GM18508 (cell line): ENCODE measurements at regions not wholly inside any gene's neighbourhood (a gene's known extent, or its start where the extent isn't known, plus 50 kb on each side); places are given as distances from the start of the nearest gene placed in this dataset.
"Not testable (repeated sequence)": the region's sequence is repeated elsewhere in the genome, so short reads cannot be mapped to it uniquely, and the experiment has no call there.

ENCODE experiments used
- ATAC-seq: cut with Tn5 transposase; IDR thresholded peaks from one replicate; pipeline ENCODE4 v1.9.1; 2021; ENCODE audit warnings: moderate number of reproducible peaks; ENCODE audit not compliant: insufficient read depth, unreplicated experiment

GRCh38 chr14:53621921-53622320, 334.7 kb downstream of the BMP4 start:
- no peak for ATAC-seq

DNA sequence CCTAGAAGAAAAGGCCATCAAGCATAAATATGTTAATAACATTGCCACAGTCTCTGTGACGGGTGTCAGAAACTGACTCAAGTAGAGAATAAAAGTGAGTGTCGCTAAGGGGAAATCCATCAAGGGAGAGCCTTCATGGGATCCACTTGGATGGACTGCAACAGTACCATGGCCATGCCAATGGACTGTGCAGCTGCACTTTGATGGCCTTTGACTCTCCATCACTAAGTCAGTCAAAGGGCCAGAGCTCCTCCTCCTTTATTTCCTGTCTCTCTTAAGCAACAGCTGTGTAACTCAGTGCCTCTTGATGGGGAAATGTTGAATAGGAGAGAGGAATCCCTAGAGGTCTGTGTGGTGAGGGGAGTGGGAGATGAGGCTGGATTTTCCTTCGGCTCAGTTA, 335.2 kb downstream of the BMP4 start:
- ATAC-seq: no peak

DNA sequence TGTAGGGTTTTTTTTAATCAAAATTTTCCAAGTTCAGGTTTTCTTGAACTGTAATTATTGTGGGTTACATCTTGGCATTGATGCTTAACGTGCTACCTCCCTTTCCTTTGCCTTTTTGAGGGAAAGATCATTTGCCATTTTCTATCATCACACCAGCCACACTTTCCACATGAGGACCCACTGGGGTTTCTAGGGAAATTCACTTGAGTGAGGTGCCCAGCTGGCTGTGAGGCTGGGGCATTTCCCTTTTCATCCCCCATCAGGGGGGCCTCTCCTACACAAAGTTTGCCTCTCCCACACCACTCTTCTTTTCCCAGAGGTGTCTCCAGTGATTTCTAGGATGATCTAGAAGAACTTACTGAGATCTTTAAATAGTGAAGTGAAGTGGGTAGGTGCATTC, 335.7 kb downstream of the BMP4 start:
- no peak for ATAC-seq

GRCh38 chr14:53620317-53620716, 336.3 kb downstream of the BMP4 start:
- no peak for ATAC-seq

- ATAC-seq: no peak
Observed at GRCh38 chr14:53619691-53620231, 336.9 kb downstream of the BMP4 start.

DNA sequence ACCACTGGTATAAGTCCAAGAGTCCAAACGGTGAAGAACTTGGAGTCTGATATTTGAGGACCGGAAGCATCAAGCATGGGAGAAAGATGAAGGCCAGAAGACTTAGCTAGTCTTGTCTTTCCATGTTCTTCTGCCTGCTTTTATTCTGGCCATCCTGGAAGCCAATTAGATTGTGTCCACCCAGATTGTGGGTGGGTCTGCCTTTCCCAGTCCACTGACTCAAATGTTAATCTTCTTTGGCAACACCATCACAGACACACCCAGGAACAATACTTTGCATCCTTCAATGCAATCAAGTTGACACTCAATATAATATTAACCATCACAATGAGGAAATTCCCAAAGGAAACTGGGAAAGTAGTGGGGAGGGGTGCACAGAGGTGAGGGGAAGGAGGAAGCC, 340.1 kb downstream of the BMP4 start:
- ATAC-seq: not testable (repeated sequence)

DNA sequence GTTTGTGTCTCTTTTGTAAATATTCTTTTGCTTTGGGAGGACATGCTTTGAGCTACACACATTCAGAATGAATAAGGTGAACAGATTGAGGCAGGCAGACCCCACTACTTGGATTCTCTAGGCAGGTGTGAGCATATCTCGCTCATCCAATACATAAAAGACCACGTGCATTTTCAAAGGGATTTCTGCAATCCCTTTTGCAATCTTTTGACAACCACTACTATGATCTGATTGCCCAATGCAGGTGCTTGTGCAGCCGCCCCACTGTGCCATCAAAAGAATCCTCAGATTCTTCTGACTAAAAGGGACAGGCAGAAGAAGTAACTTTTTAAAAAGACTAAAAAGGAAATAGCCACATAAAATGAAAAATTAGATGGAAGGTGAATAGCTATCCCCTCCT, 341.4 kb downstream of the BMP4 start:
- ATAC-seq: no peak

GRCh38 chr14:53613404-53614253, 343.0 kb downstream of the BMP4 start:
- ATAC-seq: peak; percentile 89

- no peak for ATAC-seq
Observed at GRCh38 chr14:53610947-53611346, 345.7 kb downstream of the BMP4 start.

- no peak for ATAC-seq
Observed at GRCh38 chr14:53609009-53609408, 347.6 kb downstream of the BMP4 start.

- no peak for ATAC-seq
Observed at GRCh38 chr14:53608369-53608768, 348.3 kb downstream of the BMP4 start.

- ATAC-seq: no peak
Observed at GRCh38 chr14:53606203-53606602, 350.4 kb downstream of the BMP4 start.

DNA sequence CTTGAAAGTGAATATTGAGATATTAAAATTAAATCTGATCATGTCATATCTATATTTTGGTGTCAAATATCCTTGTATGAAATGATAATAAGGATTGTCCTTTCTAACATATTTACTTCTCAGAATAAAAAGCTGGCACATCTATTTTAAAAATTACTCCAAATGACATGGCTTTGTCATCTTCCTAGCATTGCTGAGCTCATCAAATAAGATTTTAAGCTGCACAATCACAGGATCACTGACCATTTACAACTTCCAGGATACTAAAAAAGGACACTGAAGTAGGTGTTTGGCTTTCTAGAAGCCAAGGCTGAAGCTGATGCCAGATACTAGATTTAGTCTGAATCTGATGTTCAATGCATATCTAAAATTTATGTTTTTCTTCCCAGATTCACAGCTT, 351.1 kb downstream of the BMP4 start:
- no peak for ATAC-seq

GRCh38 chr14:53603994-53604393, 352.6 kb downstream of the BMP4 start:
- no peak for ATAC-seq

DNA sequence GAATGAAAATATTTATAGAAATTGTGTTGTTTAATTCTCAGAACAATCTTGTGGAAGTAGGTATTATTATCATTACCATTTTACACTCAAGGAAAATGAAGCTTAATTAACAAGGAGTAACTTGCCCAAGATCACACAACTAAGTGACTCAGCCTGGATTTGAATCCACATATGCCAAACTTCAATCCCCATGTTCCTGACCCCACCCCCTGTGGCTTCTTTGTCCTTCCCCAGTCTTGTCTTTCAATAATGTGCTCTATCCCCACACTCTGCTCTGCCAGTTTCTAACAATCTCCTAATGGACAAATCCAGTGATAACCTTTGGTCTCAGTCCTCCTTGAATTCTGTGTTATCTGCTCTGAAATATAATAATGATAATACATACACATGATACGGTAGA, 355.2 kb downstream of the BMP4 start:
- ATAC-seq: no peak

- ATAC-seq: no peak
Observed at GRCh38 chr14:53599221-53599945, 357.2 kb downstream of the BMP4 start.

- ATAC-seq: no peak
Observed at GRCh38 chr14:53596853-53597525, 359.6 kb downstream of the BMP4 start.

GRCh38 chr14:53591816-53592215, 364.8 kb downstream of the BMP4 start:
- ATAC-seq: no peak

GRCh38 chr14:53581504-53581903, 375.1 kb downstream of the BMP4 start:
- no peak for ATAC-seq

GRCh38 chr14:53571641-53572328, 384.8 kb downstream of the BMP4 start:
- ATAC-seq: no peak
